ENCODE measurements at regions not wholly inside any gene's neighbourhood (a gene's known extent, or its start where the extent isn't known, plus 50 kb on each side); places are given as distances from the start of the nearest gene placed in this dataset.

DNA sequence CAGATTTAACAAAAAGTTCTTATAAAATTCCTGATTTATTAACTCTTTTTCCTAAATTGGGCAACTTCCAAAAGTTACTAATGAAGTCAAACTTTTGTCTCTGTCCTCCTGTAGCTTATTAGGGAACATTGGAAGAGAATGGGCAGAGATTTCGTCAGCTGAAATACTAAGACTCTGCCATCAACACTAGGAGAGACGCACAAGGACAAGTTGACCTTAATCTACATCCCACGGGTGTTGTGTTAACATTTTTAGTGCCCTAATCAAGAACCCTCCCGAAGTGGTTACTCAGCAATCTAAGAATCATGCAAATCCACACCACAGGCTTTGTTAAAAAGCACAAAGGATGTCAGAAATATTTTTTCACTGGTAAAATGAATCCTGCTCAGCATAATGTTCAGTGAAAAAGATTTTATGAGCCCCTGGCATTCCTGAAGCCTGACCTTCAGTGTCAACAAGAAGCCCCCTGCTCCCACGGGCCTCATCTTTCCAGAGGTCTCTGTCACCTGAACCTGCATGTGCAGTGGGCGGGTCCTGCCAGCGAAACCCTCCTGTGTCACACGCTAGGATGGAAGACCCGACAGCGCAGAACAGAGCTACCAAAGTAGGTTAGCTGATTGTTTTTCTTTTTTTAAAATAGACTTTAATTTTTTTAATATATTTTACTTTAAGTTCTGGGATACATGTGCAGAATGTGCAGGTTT is 70.6 kb upstream of the AKR1E2 start:
- H3K79me2 ChIP-seq (ENCODE audit: control insufficient read depth, insufficient read depth, low read length) = no peaks in the 10 kb centered on the region
- DNase-seq (ENCODE audit: low read depth, low spot score) = no peak
- H3K27me3 ChIP-seq (ENCODE audit: control insufficient read depth, extremely low read depth, insufficient read depth, low read length) = no peaks in the 10 kb centered on the region
- H3K9ac ChIP-seq (ENCODE audit: control insufficient read depth, extremely low read depth, insufficient read depth, low read length) = no peak overlapping the region
- no peak overlapping the region for H2AFZ ChIP-seq (ENCODE audit: control insufficient read depth, low read length)
- H3K4me3 ChIP-seq (ENCODE audit: control insufficient read depth in 2 of 3, extremely low read depth in 1 of 3, insufficient read depth in 2 of 3, low read depth in 1 of 3, low read length in 3 of 3) = no peak overlapping the region
- peaks cover 0 to 3% of the 10 kb centered on the region in 2 experiments for H3K36me3 ChIP-seq (ENCODE audit: control insufficient read depth in 2 of 2, extremely low read depth in 1 of 2, insufficient read depth in 2 of 2, low read length in 2 of 2)
- H3K4me1 ChIP-seq (ENCODE audit: control insufficient read depth, extremely low read depth, insufficient read depth, low read length) = no peaks in the 10 kb centered on the region
- dilution Hi-C loops (cut with MboI; ENCODE audit: extremely low pct_ligation_motif_present, low sequenced_read_pairs) = no loop called here
- no peaks in the 10 kb centered on the region for H3K9me1 ChIP-seq (ENCODE audit: control insufficient read depth, extremely low read depth, insufficient read depth, low read length)
- no peak overlapping the region for H3K27ac ChIP-seq (ENCODE audit: control insufficient read depth, insufficient read depth, low read length)
- H3K4me2 ChIP-seq (ENCODE audit: control insufficient read depth, extremely low read depth, insufficient read depth, low read depth, low read length) = no peak overlapping the region
- no peak for FAIRE-seq
- no peaks in the 10 kb centered on the region for H3K9me3 ChIP-seq (ENCODE audit: control insufficient read depth, low read depth, low read length)
- H4K20me1 ChIP-seq (ENCODE audit: control insufficient read depth, extremely low read depth, insufficient read depth, low read length) = no peaks in the 10 kb centered on the region
- no peak for TF ChIP-seq CTCF (optimal IDR thresholded peaks at IDR 0.05 in 1 of 3, IDR thresholded peaks at IDR 0.05 in 1 of 3, conservative IDR thresholded peaks at IDR 0.05 in 1 of 3; ENCODE audit: extremely low read depth in 1 of 3, insufficient read depth in 2 of 3, low read length in 3 of 3)

DNA sequence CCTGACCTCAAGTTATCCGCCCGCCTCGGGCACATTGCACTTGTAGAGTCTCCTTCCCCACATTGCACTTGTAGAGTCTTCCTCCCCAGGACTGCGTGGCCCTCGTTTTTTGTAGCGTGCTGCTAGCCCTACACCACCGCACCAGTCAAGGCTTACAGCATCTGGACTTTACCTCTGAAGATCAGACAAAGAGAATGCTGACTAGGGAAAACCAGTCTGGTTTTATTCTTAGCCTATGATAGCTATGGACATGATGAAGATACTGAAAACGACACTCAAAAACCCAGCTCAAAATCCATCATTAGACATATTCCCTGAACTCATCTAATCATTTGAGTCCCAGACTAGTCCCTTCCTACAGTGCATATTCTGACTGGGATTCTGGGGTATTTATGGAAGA is 71.9 kb upstream of the AKR1E2 start:
- Histone ChIP-seq H3K9me1 (ENCODE audit: control insufficient read depth, extremely low read depth, insufficient read depth, low read length) (no peaks in the 10 kb centered on the region), H2AFZ (ENCODE audit: control insufficient read depth, low read length) (no peak overlapping the region), H3K27me3 (ENCODE audit: control insufficient read depth, extremely low read depth, insufficient read depth, low read length) (no peaks in the 10 kb centered on the region), H3K4me3 (ENCODE audit: control insufficient read depth in 2 of 3, extremely low read depth in 1 of 3, insufficient read depth in 2 of 3, low read depth in 1 of 3, low read length in 3 of 3) (no peak overlapping the region), H3K4me1 (ENCODE audit: control insufficient read depth, extremely low read depth, insufficient read depth, low read length) (no peaks in the 10 kb centered on the region), H3K9ac (ENCODE audit: control insufficient read depth, extremely low read depth, insufficient read depth, low read length) (no peak overlapping the region), H3K4me2 (ENCODE audit: control insufficient read depth, extremely low read depth, insufficient read depth, low read depth, low read length) (no peak overlapping the region), H4K20me1 (ENCODE audit: control insufficient read depth, extremely low read depth, insufficient read depth, low read length) (no peaks in the 10 kb centered on the region), H3K36me3 (ENCODE audit: control insufficient read depth in 2 of 2, extremely low read depth in 1 of 2, insufficient read depth in 2 of 2, low read length in 2 of 2) (no peaks in the 10 kb centered on the region), H3K27ac (ENCODE audit: control insufficient read depth, insufficient read depth, low read length) (no peak overlapping the region), H3K9me3 (ENCODE audit: control insufficient read depth, low read depth, low read length) (no peaks in the 10 kb centered on the region), H3K79me2 (ENCODE audit: control insufficient read depth, insufficient read depth, low read length) (no peaks in the 10 kb centered on the region)
- dilution Hi-C loops (cut with MboI; ENCODE audit: extremely low pct_ligation_motif_present, low sequenced_read_pairs) = no loop called here
- no peak for DNase-seq (ENCODE audit: low read depth, low spot score)
- FAIRE-seq = no peak
- no peak for TF ChIP-seq EZH2 (IDR thresholded peaks at IDR 0.05; ENCODE audit: low read length)
- no peak for TF ChIP-seq CTCF (optimal IDR thresholded peaks at IDR 0.05 in 1 of 3, IDR thresholded peaks at IDR 0.05 in 1 of 3, conservative IDR thresholded peaks at IDR 0.05 in 1 of 3; ENCODE audit: extremely low read depth in 1 of 3, insufficient read depth in 2 of 3, low read length in 3 of 3)

Measured in keratinocyte (primary cell).